ENCODE measurements at regions not wholly inside any gene's neighbourhood (a gene's known extent, or its start where the extent isn't known, plus 50 kb on each side); places are given as distances from the start of the nearest gene placed in this dataset.

DNA sequence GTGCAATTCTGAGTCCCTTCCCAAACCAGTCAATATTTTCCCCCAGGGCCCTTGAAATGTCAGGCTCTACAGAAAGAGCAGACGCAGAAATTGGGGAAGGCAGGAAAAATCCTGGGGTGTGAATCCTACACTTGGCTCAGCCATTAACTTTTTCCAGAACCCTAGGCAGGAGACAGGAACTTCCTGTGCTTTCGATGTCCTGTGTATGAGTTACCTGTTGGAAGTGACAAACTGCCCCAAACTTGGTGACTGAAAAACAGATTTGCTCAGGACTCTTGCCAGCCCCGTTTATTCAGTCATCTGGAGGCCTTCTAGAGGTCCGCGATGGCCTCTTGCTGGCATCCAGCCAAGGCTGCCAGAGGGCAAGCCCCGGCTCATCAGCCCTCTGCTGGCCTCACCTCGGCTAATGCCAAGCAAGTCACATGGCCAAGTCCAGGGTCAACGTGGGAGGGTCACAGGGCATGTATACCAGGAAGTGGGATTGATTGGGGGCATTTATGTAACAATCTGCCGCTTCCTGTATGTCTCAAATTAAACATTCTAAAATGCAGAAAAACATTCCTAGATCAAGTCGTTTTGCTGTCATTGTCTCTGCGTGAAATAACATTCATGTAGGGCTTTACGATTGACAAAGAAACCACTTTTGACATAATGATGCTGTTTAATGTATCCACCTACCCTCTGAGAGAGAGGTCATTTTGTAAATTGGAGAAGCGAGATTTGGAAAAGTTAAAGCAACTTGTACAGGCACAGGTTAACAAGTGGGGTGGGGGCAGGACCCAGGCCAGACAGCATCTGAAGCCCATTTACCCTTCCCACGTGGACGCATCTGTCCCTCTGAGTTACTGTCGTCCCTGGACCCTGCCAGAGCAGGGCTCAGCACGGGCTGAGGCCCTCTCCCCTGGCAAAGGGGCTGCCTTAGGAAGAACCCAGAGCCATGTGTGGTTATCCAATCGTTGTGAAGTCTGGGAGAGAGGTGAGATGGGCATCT, 179.4 kb downstream of the INHBB start (continued):
- TF ChIP-seq, protein P1, sequence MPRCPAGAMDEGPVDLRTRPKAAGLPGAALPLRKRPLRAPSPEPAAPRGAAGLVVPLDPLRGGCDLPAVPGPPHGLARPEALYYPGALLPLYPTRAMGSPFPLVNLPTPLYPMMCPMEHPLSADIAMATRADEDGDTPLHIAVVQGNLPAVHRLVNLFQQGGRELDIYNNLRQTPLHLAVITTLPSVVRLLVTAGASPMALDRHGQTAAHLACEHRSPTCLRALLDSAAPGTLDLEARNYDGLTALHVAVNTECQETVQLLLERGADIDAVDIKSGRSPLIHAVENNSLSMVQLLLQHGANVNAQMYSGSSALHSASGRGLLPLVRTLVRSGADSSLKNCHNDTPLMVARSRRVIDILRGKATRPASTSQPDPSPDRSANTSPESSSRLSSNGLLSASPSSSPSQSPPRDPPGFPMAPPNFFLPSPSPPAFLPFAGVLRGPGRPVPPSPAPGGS (CRISPR knock-in tag; IDR thresholded peaks at IDR 0.05): peak; percentile 69; the same call in 1 of the 2 replicates
- TF ChIP-seq ZC3H13 (CRISPR knock-in tag; IDR thresholded peaks at IDR 0.05) (peak; percentile 74; the same call in 1 of the 2 replicates), HDAC1 (CRISPR knock-in tag; IDR thresholded peaks at IDR 0.05) (peak; percentile 97), ZNF235 (CRISPR knock-in tag; IDR thresholded peaks at IDR 0.05; ENCODE audit: borderline replicate concordance) (no peak), HOXA7 (CRISPR knock-in tag; IDR thresholded peaks at IDR 0.05) (0 out of 2 replicates have a peak, but pooled peaks have one; percentile 27), SUZ12 (IDR thresholded peaks at IDR 0.05; ENCODE audit: low read depth, low read length) (no peak), ZFP41 (CRISPR knock-in tag; IDR thresholded peaks at IDR 0.05; ENCODE audit: borderline replicate concordance) (no peak), ZNF780A (CRISPR knock-in tag; IDR thresholded peaks at IDR 0.05) (no peak), ZNF75D (CRISPR knock-in tag; IDR thresholded peaks at IDR 0.05; ENCODE audit: borderline replicate concordance) (no peak), FOXK2 (IDR thresholded peaks at IDR 0.05) (no peak; the same call in 1 of the 2 replicates), HMG20B (CRISPR knock-in tag; conservative IDR thresholded peaks at IDR 0.05) (peak; percentile 88)
- TF ChIP-seq, protein P2, sequence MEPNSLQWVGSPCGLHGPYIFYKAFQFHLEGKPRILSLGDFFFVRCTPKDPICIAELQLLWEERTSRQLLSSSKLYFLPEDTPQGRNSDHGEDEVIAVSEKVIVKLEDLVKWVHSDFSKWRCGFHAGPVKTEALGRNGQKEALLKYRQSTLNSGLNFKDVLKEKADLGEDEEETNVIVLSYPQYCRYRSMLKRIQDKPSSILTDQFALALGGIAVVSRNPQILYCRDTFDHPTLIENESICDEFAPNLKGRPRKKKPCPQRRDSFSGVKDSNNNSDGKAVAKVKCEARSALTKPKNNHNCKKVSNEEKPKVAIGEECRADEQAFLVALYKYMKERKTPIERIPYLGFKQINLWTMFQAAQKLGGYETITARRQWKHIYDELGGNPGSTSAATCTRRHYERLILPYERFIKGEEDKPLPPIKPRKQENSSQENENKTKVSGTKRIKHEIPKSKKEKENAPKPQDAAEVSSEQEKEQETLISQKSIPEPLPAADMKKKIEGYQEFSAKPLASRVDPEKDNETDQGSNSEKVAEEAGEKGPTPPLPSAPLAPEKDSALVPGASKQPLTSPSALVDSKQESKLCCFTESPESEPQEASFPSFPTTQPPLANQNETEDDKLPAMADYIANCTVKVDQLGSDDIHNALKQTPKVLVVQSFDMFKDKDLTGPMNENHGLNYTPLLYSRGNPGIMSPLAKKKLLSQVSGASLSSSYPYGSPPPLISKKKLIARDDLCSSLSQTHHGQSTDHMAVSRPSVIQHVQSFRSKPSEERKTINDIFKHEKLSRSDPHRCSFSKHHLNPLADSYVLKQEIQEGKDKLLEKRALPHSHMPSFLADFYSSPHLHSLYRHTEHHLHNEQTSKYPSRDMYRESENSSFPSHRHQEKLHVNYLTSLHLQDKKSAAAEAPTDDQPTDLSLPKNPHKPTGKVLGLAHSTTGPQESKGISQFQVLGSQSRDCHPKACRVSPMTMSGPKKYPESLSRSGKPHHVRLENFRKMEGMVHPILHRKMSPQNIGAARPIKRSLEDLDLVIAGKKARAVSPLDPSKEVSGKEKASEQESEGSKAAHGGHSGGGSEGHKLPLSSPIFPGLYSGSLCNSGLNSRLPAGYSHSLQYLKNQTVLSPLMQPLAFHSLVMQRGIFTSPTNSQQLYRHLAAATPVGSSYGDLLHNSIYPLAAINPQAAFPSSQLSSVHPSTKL (CRISPR knock-in tag; IDR thresholded peaks at IDR 0.05): peak; percentile 99
- TF ChIP-seq, protein P3, sequence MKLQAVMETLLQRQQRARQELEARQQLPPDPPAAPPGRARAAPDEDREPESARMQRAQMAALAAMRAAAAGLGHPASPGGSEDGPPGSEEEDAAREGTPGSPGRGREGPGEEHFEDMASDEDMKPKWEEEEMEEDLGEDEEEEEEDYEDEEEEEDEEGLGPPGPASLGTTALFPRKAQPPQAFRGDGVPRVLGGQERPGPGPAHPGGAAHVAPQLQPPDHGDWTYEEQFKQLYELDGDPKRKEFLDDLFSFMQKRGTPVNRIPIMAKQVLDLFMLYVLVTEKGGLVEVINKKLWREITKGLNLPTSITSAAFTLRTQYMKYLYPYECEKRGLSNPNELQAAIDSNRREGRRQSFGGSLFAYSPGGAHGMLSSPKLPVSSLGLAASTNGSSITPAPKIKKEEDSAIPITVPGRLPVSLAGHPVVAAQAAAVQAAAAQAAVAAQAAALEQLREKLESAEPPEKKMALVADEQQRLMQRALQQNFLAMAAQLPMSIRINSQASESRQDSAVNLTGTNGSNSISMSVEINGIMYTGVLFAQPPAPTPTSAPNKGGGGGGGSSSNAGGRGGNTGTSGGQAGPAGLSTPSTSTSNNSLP (IDR thresholded peaks at IDR 0.05; ENCODE audit: low read depth, low read length): peak; percentile 56; the same call in 1 of the 2 replicates
- TF ChIP-seq, protein P4, sequence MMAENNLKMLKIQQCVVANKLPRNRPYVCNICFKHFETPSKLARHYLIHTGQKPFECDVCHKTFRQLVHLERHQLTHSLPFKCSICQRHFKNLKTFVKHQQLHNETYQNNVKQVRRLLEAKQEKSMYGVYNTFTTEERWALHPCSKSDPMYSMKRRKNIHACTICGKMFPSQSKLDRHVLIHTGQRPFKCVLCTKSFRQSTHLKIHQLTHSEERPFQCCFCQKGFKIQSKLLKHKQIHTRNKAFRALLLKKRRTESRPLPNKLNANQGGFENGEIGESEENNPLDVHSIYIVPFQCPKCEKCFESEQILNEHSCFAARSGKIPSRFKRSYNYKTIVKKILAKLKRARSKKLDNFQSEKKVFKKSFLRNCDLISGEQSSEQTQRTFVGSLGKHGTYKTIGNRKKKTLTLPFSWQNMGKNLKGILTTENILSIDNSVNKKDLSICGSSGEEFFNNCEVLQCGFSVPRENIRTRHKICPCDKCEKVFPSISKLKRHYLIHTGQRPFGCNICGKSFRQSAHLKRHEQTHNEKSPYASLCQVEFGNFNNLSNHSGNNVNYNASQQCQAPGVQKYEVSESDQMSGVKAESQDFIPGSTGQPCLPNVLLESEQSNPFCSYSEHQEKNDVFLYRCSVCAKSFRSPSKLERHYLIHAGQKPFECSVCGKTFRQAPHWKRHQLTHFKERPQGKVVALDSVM (CRISPR knock-in tag; IDR thresholded peaks at IDR 0.05): peak; percentile 91
